ENCODE measurements at regions not wholly inside any gene's neighbourhood (a gene's known extent, or its start where the extent isn't known, plus 50 kb on each side); places are given as distances from the start of the nearest gene placed in this dataset.

DNA sequence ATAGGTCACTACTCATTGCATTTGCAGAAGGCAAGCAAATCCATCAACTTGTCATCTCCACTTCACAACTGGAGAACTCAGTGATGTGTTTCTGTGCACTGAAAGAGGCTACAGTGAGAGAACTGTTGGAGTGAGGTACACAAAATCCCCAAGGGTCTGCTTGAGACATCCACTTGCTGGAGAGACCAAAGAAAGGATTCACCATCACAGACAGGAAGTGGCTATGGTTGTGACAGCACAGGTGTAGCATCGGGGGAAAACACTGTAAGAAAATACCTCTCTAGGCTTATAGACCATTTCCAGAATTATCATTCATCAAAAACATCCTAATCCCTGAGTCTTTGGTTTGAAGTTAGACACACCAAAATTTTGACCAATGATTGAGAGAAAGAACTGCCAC lies 201.3 kb upstream of the OR4E1 start:
- TF ChIP-seq, protein P1, sequence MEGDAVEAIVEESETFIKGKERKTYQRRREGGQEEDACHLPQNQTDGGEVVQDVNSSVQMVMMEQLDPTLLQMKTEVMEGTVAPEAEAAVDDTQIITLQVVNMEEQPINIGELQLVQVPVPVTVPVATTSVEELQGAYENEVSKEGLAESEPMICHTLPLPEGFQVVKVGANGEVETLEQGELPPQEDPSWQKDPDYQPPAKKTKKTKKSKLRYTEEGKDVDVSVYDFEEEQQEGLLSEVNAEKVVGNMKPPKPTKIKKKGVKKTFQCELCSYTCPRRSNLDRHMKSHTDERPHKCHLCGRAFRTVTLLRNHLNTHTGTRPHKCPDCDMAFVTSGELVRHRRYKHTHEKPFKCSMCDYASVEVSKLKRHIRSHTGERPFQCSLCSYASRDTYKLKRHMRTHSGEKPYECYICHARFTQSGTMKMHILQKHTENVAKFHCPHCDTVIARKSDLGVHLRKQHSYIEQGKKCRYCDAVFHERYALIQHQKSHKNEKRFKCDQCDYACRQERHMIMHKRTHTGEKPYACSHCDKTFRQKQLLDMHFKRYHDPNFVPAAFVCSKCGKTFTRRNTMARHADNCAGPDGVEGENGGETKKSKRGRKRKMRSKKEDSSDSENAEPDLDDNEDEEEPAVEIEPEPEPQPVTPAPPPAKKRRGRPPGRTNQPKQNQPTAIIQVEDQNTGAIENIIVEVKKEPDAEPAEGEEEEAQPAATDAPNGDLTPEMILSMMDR (optimal IDR thresholded peaks at IDR 0.05 in 1 of 3, IDR thresholded peaks at IDR 0.05 in 1 of 3, conservative IDR thresholded peaks at IDR 0.05 in 1 of 3; ENCODE audit: extremely low read depth in 1 of 3, insufficient read depth in 2 of 3, low read length in 3 of 3), result no peak
- no peak for TF ChIP-seq EZH2 (IDR thresholded peaks at IDR 0.05; ENCODE audit: low read length)
- Histone ChIP-seq H3K9me3 (ENCODE audit: control insufficient read depth, low read depth, low read length) (no peaks in the 10 kb centered on the region), H3K9me1 (ENCODE audit: control insufficient read depth, extremely low read depth, insufficient read depth, low read length) (no peaks in the 10 kb centered on the region), H3K27me3 (ENCODE audit: control insufficient read depth, extremely low read depth, insufficient read depth, low read length) (no peaks in the 10 kb centered on the region), H3K27ac (ENCODE audit: control insufficient read depth, insufficient read depth, low read length) (no peak overlapping the region), H3K4me2 (ENCODE audit: control insufficient read depth, extremely low read depth, insufficient read depth, low read depth, low read length) (no peak overlapping the region), H3K4me3 (ENCODE audit: control insufficient read depth in 2 of 3, extremely low read depth in 1 of 3, insufficient read depth in 2 of 3, low read depth in 1 of 3, low read length in 3 of 3) (no peak overlapping the region), H3K9ac (ENCODE audit: control insufficient read depth, extremely low read depth, insufficient read depth, low read length) (no peak overlapping the region), H2AFZ (ENCODE audit: control insufficient read depth, low read length) (no peak overlapping the region), H3K4me1 (ENCODE audit: control insufficient read depth, extremely low read depth, insufficient read depth, low read length) (no peaks in the 10 kb centered on the region), H4K20me1 (ENCODE audit: control insufficient read depth, extremely low read depth, insufficient read depth, low read length) (no peaks in the 10 kb centered on the region), H3K79me2 (ENCODE audit: control insufficient read depth, insufficient read depth, low read length) (no peaks in the 10 kb centered on the region), H3K36me3 (ENCODE audit: control insufficient read depth in 2 of 2, extremely low read depth in 1 of 2, insufficient read depth in 2 of 2, low read length in 2 of 2) (no peaks in the 10 kb centered on the region)
- FAIRE-seq (no peak), DNase-seq (ENCODE audit: low read depth, low spot score) (no peak)
- dilution Hi-C loops (cut with MboI; ENCODE audit: extremely low pct_ligation_motif_present, low sequenced_read_pairs), result no loop called here

- Histone ChIP-seq H3K4me2 (ENCODE audit: control insufficient read depth, extremely low read depth, insufficient read depth, low read depth, low read length) (no peak overlapping the region), H3K27ac (ENCODE audit: control insufficient read depth, insufficient read depth, low read length) (no peak overlapping the region), H3K27me3 (ENCODE audit: control insufficient read depth, extremely low read depth, insufficient read depth, low read length) (no peaks in the 10 kb centered on the region), H3K36me3 (ENCODE audit: control insufficient read depth in 2 of 2, extremely low read depth in 1 of 2, insufficient read depth in 2 of 2, low read length in 2 of 2) (no peaks in the 10 kb centered on the region), H3K4me1 (ENCODE audit: control insufficient read depth, extremely low read depth, insufficient read depth, low read length) (no peaks in the 10 kb centered on the region), H2AFZ (ENCODE audit: control insufficient read depth, low read length) (no peak overlapping the region), H3K9ac (ENCODE audit: control insufficient read depth, extremely low read depth, insufficient read depth, low read length) (no peak overlapping the region), H3K4me3 (ENCODE audit: control insufficient read depth in 2 of 3, extremely low read depth in 1 of 3, insufficient read depth in 2 of 3, low read depth in 1 of 3, low read length in 3 of 3) (no peak overlapping the region), H3K9me3 (ENCODE audit: control insufficient read depth, low read depth, low read length) (no peaks in the 10 kb centered on the region), H4K20me1 (ENCODE audit: control insufficient read depth, extremely low read depth, insufficient read depth, low read length) (no peaks in the 10 kb centered on the region), H3K9me1 (ENCODE audit: control insufficient read depth, extremely low read depth, insufficient read depth, low read length) (no peaks in the 10 kb centered on the region), H3K79me2 (ENCODE audit: control insufficient read depth, insufficient read depth, low read length) (no peaks in the 10 kb centered on the region)
- TF ChIP-seq, protein P1 (optimal IDR thresholded peaks at IDR 0.05 in 1 of 3, IDR thresholded peaks at IDR 0.05 in 1 of 3, conservative IDR thresholded peaks at IDR 0.05 in 1 of 3; ENCODE audit: extremely low read depth in 1 of 3, insufficient read depth in 2 of 3, low read length in 3 of 3), result no peak
- no peak for TF ChIP-seq EZH2 (IDR thresholded peaks at IDR 0.05; ENCODE audit: low read length)
- DNase-seq (ENCODE audit: low read depth, low spot score), result no peak
- dilution Hi-C loops (cut with MboI; ENCODE audit: extremely low pct_ligation_motif_present, low sequenced_read_pairs), result no loop called here
- no peak for FAIRE-seq
These were observed 200.5 kb upstream of the OR4E1 start for GRCh38 chr14:21874167-21874566.
